Fibroblast of skin of abdomen (primary cell): ENCODE measurements at regions not wholly inside any gene's neighbourhood (a gene's known extent, or its start where the extent isn't known, plus 50 kb on each side); places are given as distances from the start of the nearest gene placed in this dataset.

Experiments used
- DNase-seq: peaks from one replicate; pipeline ENCODE4 v3.0.0-alpha.2; 2013

GRCh38 chr13:80400164-80400864 is 59.4 kb upstream of the SPRY2 start:
- DNase-seq, result no peak

GRCh38 chr13:80399340-80400163 is 58.6 kb upstream of the SPRY2 start:
- no peak for DNase-seq
